Keratinocyte (primary cell): ENCODE measurements at regions not wholly inside any gene's neighbourhood (a gene's known extent, or its start where the extent isn't known, plus 50 kb on each side); places are given as distances from the start of the nearest gene placed in this dataset.

ENCODE experiments used
- DNase-seq: peaks from one replicate; pipeline ENCODE4 v3.0.0-alpha.2; 2011; ENCODE audit warnings: low read depth, missing footprints, low spot score
- FAIRE-seq: peaks from 2 replicates; lab custom pipeline; 2011; peaks lifted over from hg19 to GRCh38; lab: Jason Lieb, UNC
- H2AFZ ChIP-seq: 2 replicates; pipeline ENCODE4 v1.6.0; 2012; ENCODE audit warnings: low read length, control low read depth, inconsistent platforms; ENCODE audit not compliant: control insufficient read depth
- H3K27ac ChIP-seq: 2 replicates; pipeline ENCODE4 v1.5.1; 2011; ENCODE audit warnings: low read length; ENCODE audit not compliant: control insufficient read depth, insufficient read depth
- H3K27me3 ChIP-seq: 3 replicates; pipeline ENCODE4 v1.6.0; 2011; ENCODE audit warnings: low read length; ENCODE audit not compliant: control insufficient read depth, insufficient read depth; ENCODE audit errors: extremely low read depth
- H3K36me3 ChIP-seq, 2 experiments: 2 replicates in 1 of 2; 3 replicates in 1 of 2; pipeline ENCODE4 v1.5.1; 2011; ENCODE audit warnings: low read length in 2 of 2, mild to moderate bottlenecking in 1 of 2; ENCODE audit not compliant: control insufficient read depth in 2 of 2, insufficient read depth in 2 of 2; ENCODE audit errors: extremely low read depth in 1 of 2
- H3K4me1 ChIP-seq: 3 replicates; pipeline ENCODE4 v1.5.1; 2011; ENCODE audit warnings: low read length; ENCODE audit not compliant: control insufficient read depth, insufficient read depth; ENCODE audit errors: extremely low read depth
- H3K4me2 ChIP-seq: 3 replicates; pipeline ENCODE4 v1.6.0; 2011; ENCODE audit warnings: low read depth, low read length; ENCODE audit not compliant: control insufficient read depth, insufficient read depth; ENCODE audit errors: extremely low read depth
- H3K4me3 ChIP-seq, 3 experiments: fragments of 200-600 bp in 1 of 3; sonication (generic) in 1 of 3; 2 replicates in 2 of 3; 3 replicates in 1 of 3; pipeline ENCODE4 v1.5.1; 2011 to 2016; ENCODE audit warnings: low read length in 3 of 3, mild to moderate bottlenecking in 3 of 3, control low read depth in 2 of 3, inconsistent platforms in 1 of 3, low read depth in 1 of 3, mixed read lengths in 1 of 3, mixed run types in 1 of 3, moderate library complexity in 1 of 3; ENCODE audit not compliant: control insufficient read depth in 2 of 3, insufficient read depth in 2 of 3; ENCODE audit errors: extremely low read depth in 1 of 3
- H3K79me2 ChIP-seq: 2 replicates; pipeline ENCODE4 v1.6.0; 2012; ENCODE audit warnings: low read length; ENCODE audit not compliant: control insufficient read depth, insufficient read depth
- H3K9ac ChIP-seq: 3 replicates; pipeline ENCODE4 v1.6.0; 2011; ENCODE audit warnings: low read length; ENCODE audit not compliant: control insufficient read depth, insufficient read depth; ENCODE audit errors: extremely low read depth
- H3K9me1 ChIP-seq: 3 replicates; pipeline ENCODE4 v1.6.0; 2011; ENCODE audit warnings: low read length; ENCODE audit not compliant: control insufficient read depth, insufficient read depth; ENCODE audit errors: extremely low read depth
- H3K9me3 ChIP-seq: 2 replicates; pipeline ENCODE4 v1.5.1; 2012; ENCODE audit warnings: low read depth, low read length; ENCODE audit not compliant: control insufficient read depth
- H4K20me1 ChIP-seq: 3 replicates; pipeline ENCODE4 v1.6.0; 2011; ENCODE audit warnings: low read length; ENCODE audit not compliant: control insufficient read depth, insufficient read depth; ENCODE audit errors: extremely low read depth
- EZH2 ChIP-seq: IDR thresholded peaks from one replicate; pipeline ENCODE4 v1.6.1; 2012; ENCODE audit warnings: inconsistent platforms, mild to moderate bottlenecking, low read length, moderate library complexity
- dilution Hi-C: fragments of 300-500 bp; cut with MboI; formaldehyde crosslinking; loops from one replicate; pipeline ENCODE4 v1.7.0; 2020; ENCODE audit warnings: low sequenced_read_pairs; ENCODE audit not compliant: extremely low pct_ligation_motif_present
- TF ChIP-seq, protein P1 (sequence below), 3 experiments: IDR thresholded peaks in 1 of 3; conservative IDR thresholded peaks in 1 of 3; optimal IDR thresholded peaks in 1 of 3; 2 replicates in 2 of 3; 3 replicates in 1 of 3; pipeline versions ENCODE3 to v1.5.1; 2011; ENCODE audit warnings: low read length in 3 of 3, mild to moderate bottlenecking in 3 of 3, moderate library complexity in 2 of 3, control low read depth in 1 of 3, inconsistent platforms in 1 of 3; ENCODE audit not compliant: insufficient read depth in 2 of 3; ENCODE audit errors: extremely low read depth in 1 of 3

DNA sequence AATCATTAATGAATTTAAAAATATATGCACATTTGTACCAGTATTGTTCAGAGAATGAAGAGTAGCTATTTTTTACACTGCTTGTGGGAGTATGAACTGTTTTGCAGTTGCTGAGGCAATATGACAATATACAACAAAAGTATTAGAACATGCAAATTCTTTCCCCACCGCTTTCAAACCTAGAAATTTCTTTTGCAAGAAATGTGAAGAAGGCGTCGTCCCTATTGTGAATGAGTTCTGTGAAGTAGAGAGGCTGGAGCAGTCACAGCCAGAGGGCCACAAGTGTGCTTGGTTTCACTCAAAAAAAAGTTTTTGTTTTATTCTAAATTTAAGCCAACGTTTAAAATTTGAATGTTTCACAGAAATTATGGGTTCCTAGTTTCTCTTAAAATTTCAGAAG, 184.9 kb downstream of the ALG10B start:
- no peaks in the 10 kb centered on the region for H3K27me3 ChIP-seq
- no peak for FAIRE-seq
- no peak overlapping the region for H2AFZ ChIP-seq
- dilution Hi-C loops, result no loop called here
- H3K9ac ChIP-seq, result no peak overlapping the region
- TF ChIP-seq, protein P1, sequence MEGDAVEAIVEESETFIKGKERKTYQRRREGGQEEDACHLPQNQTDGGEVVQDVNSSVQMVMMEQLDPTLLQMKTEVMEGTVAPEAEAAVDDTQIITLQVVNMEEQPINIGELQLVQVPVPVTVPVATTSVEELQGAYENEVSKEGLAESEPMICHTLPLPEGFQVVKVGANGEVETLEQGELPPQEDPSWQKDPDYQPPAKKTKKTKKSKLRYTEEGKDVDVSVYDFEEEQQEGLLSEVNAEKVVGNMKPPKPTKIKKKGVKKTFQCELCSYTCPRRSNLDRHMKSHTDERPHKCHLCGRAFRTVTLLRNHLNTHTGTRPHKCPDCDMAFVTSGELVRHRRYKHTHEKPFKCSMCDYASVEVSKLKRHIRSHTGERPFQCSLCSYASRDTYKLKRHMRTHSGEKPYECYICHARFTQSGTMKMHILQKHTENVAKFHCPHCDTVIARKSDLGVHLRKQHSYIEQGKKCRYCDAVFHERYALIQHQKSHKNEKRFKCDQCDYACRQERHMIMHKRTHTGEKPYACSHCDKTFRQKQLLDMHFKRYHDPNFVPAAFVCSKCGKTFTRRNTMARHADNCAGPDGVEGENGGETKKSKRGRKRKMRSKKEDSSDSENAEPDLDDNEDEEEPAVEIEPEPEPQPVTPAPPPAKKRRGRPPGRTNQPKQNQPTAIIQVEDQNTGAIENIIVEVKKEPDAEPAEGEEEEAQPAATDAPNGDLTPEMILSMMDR (optimal IDR thresholded peaks at IDR 0.05 in 1 of 3, IDR thresholded peaks at IDR 0.05 in 1 of 3, conservative IDR thresholded peaks at IDR 0.05 in 1 of 3; ENCODE audit: extremely low read depth in 1 of 3, insufficient read depth in 2 of 3, low read length in 3 of 3), result no peak
- TF ChIP-seq EZH2, result no peak
- no peak overlapping the region for H3K27ac ChIP-seq
- no peaks in the 10 kb centered on the region for H3K79me2 ChIP-seq
- H3K36me3 ChIP-seq, result no peaks in the 10 kb centered on the region
- no peaks in the 10 kb centered on the region for H3K9me1 ChIP-seq
- no peak overlapping the region for H3K4me2 ChIP-seq
- H4K20me1 ChIP-seq, result no peaks in the 10 kb centered on the region
- H3K4me1 ChIP-seq, result no peaks in the 10 kb centered on the region
- H3K9me3 ChIP-seq, result no peaks in the 10 kb centered on the region
- no peak overlapping the region for H3K4me3 ChIP-seq
- no peak for DNase-seq

GRCh38 chr12:38501991-38502390, 185.4 kb downstream of the ALG10B start:
- no peaks in the 10 kb centered on the region for H3K79me2 ChIP-seq
- H3K36me3 ChIP-seq, result no peaks in the 10 kb centered on the region
- no peak overlapping the region for H3K4me2 ChIP-seq
- H3K4me3 ChIP-seq, result no peak overlapping the region
- no peaks in the 10 kb centered on the region for H3K4me1 ChIP-seq
- H3K9me3 ChIP-seq, result no peaks in the 10 kb centered on the region
- FAIRE-seq, result no peak
- H3K9ac ChIP-seq, result no peak overlapping the region
- TF ChIP-seq, protein P1 (optimal IDR thresholded peaks at IDR 0.05 in 1 of 3, IDR thresholded peaks at IDR 0.05 in 1 of 3, conservative IDR thresholded peaks at IDR 0.05 in 1 of 3; ENCODE audit: extremely low read depth in 1 of 3, insufficient read depth in 2 of 3, low read length in 3 of 3), result no peak
- no peak for TF ChIP-seq EZH2
- dilution Hi-C loops, result no loop called here
- H3K27ac ChIP-seq, result no peak overlapping the region
- no peaks in the 10 kb centered on the region for H3K9me1 ChIP-seq
- DNase-seq, result no peak
- no peaks in the 10 kb centered on the region for H4K20me1 ChIP-seq
- H2AFZ ChIP-seq, result no peak overlapping the region
- no peaks in the 10 kb centered on the region for H3K27me3 ChIP-seq
